ENCODE measurements at regions not wholly inside any gene's neighbourhood (a gene's known extent, or its start where the extent isn't known, plus 50 kb on each side); places are given as distances from the start of the nearest gene placed in this dataset.
"Not testable (repeated sequence)": the region's sequence is repeated elsewhere in the genome, so short reads cannot be mapped to it uniquely, and the experiment has no call there.

DNA sequence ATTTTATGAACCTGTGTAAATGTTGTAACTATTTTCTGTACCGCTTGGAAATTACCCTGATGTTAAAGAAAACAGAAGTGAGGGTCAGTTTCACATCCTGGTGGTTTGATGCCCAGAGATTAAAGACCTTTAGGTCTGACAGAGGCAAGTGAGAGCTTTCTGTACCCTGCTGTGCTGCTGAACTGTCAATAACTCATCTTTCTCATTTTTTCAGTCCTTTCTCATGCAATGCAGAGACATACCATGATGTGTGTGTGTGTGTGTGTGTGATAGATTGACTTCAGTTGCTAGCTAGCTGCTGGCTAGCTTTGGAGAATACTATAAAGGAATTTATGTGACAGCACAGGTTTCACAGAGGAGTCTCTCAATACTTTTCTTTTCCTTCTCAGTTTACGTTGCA, 2025.6 kb upstream of the LRRTM1 start:
- DNase-seq (ENCODE audit: low read depth in 3 of 3) = no peak

DNA sequence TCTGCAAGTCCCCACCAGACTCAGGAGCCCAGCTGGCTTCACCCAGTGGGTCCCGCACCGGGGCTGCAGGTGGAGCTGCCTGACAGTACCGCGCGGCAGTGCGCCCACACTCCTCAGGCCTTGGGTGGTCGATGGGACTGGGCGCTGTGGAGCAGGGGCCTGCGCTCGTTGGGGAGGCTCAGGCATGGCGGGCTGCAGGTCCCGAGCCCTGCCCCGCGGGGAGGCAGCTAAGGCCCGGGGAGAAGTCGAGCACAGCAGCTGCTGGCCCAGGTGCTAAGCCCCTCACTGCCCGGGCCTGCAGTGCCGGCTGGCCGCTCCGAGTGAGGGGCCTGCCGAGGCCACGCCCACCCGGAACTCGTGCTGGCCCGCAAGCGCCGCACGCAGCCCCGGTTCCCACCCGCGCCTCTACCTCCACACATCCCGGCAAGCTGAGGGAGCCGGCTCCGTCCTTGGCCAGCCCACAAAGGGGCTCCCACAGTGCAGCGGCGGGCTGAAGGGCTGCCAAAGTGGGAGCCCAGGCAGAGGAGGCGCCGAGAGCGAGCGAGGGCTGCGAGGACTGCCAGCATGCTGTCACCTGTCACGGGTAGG, 2021.7 kb upstream of the LRRTM1 start:
- DNase-seq (ENCODE audit: low read depth in 3 of 3) = not testable (repeated sequence)

DNA sequence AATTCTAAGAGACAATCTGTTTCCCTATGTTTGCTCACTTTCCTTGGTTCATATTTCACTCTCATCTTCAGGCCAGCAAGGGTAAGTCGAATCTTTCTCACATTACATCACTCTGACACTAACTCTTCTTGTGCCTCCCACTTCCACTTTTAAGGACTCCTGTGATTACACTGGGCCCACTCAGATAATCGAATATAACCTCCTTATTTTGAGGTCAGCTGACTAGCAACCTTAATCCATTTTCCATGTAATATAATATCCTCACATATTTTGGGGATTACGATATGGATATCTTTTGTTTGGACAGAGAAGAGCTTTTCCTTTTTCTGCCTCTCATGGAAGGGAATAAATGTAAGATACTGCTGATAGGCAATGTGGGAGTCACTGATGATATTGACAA, 2015.7 kb upstream of the LRRTM1 start:
- no peak for DNase-seq (ENCODE audit: low read depth in 3 of 3)

DNA sequence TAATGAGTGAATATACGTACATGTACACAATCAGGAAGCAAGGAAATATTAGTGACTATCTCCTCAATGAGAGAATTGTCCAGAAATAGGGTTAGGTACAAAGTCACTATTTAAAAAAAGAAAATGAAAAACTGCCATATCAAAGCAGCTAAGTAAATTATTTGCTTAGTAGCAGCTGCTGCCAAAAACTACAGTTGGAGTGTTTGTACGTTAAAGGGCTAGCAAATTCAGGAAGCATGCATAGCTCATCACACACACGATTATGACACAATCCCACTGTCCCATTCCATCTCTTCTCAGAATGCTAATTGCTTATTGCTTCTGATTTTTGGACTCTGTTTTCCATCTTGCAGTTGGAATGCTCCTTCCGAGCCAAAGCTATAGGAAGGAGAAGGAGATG, 2012.5 kb upstream of the LRRTM1 start:
- DNase-seq (ENCODE audit: low read depth in 3 of 3) = no peak

DNA sequence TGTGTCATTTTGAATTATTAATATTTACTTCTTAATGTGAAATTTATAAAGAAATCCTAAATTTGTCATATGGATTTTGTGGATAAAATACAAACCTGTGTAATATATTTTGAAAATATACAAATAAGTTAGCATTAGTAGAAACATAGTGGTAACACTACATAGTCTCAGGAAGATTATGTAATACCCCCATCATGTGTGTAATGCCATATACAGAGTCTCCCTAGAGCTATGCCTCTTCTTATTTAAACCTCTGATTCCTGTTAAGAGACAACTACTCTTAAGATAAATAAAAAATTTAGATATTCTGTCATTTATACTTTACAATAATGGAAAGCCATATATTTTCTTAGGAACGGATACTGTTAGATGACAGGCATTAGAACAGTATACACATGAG, 2012.0 kb upstream of the LRRTM1 start:
- DNase-seq (ENCODE audit: low read depth in 3 of 3) = no peak

DNA sequence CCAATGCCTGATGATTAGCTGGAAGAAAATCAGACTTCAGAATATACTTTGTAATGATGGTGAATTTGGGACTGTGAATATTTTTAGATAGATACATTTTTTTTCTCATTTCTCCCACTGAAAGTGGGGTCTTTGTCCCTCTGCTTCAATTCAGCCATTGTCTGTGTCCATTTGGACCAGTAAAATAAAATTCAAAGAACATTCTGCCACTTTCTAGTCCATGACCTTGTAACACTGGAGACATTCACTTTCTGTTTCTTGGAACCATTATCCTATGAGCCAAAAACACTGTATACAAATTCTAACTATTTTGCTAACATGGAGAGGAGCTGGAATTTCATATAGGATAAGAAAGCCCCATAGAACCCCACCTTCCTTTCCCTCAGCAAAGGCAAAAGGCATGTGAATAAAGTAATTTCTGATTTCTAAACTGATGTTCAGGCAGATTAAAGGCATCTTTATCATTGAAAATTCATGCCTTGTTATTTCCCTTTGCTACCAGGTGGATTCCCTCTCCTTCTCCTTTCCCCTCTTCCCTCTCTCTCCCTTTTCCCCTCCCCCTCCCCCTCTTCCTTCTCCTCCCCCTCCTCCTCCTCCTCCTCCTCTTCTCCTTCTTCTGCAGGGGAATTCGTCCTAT, 2010.4 kb upstream of the LRRTM1 start:
- no peak for DNase-seq (ENCODE audit: low read depth in 3 of 3)

DNA sequence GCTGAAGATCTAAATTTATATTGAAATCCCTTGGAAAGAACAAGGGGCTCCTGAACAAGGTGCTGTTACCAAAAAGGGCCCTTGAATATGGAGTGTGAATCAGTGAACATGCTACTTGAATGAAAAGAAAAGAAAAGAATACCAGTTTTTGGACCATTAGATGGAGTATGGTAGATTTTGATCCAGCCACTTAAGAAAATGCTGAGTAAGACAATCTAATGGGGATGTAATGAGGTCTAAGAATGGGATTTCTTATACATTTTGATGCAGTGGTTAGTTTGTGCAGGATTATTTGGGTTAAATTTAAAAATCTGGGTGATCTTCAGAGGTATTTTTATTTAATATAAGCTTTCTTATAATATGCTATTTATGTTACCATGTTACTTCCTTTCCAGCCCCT, 2003.0 kb upstream of the LRRTM1 start:
- DNase-seq (ENCODE audit: low read depth in 3 of 3) = no peak

DNA sequence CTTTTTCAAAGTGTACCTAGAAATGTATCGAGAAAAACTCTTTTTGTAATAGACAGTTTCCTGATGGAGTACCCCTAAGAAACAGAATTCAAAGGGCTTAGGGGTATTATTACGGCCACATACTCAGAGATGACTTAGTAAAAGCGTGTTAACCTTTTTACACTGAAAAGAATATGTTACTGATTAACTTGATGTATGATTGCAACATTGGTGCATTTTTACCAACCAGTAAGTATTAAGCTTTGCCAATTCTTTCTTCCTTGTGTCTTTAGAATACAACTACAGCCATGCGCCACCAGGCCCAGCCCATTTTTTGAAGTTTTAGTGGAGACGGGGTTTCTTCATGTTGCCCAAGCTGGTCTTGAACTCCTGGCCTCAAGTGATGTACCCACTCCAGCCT, 1997.0 kb upstream of the LRRTM1 start:
- no peak for DNase-seq (ENCODE audit: low read depth in 3 of 3)

DNA sequence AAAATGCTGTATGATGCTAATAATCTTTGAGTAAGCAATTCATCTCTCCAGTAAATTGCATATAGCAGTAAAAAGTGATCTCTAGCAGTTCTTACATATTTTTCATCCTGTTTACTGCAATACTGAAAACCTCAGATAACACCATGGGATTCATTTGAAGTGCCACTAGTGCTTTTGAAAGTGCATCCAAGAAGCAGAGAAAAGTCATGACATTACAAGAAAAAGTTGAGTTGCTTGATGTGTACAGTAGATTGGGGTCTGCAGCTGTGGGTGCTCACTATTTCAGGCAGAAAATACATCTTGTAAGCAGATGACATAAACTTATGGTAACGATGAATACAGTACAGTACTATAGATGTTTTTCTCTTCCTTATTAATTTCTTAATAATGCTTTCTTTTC, 1984.9 kb upstream of the LRRTM1 start:
- DNase-seq (ENCODE audit: low read depth in 3 of 3) = no peak

DNA sequence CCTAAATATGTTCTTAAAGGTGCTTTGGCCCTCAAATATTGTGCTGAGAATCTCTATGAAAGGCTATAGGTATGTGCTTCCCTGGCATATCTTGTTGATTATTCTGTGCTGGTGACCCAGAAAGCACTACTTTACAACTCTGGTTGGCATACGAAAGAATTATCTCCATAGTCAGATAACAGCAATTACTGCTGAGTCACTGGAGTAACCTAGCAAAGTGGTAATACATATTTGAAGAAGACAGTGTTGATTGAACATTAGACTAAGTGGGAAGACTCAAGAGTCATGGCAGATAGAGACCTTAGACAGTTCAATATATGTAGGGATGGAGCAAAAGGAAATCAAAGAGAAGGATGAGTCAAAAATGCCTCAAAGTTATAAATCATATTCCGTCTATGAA, 1978.5 kb upstream of the LRRTM1 start:
- no peak for DNase-seq (ENCODE audit: low read depth in 3 of 3)

DNA sequence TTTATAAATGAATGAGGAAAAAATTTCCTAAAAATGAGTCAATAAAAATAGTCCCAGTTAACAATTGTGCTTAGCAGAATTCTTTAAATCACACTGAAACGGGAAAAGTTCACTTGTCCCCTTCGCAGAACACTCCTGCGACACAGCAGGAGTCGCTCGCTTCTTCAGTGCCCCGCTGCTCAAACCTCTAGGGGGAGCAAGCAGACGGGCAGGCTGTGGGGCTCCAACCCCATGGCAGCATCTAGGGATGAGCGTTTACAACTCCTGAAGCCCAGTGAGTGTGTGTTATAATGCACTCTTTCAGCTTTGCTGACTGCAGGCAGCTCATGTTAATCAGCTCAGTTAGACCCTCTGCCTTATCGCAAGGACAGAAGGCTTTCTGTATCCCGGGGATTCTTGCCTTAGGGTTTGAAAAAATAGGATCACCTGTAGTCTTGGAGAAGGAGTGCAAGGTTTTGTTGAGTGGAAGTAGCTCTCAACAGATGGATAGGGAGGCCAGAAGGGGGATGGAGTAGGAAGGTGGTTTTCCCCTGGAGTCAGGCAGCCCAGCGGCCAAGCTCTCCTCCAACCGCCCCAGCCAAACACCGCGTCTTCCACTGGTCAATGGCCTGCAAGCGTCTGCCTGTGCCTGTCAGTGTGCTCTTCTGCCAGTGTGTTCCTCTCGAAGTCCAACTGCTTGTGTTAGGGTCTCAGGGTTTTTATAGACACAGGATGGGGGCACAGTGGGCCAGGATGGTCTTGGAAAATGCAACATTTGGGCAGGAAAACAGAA, 1977.7 kb upstream of the LRRTM1 start:
- no peak for DNase-seq (ENCODE audit: low read depth in 3 of 3)

DNA sequence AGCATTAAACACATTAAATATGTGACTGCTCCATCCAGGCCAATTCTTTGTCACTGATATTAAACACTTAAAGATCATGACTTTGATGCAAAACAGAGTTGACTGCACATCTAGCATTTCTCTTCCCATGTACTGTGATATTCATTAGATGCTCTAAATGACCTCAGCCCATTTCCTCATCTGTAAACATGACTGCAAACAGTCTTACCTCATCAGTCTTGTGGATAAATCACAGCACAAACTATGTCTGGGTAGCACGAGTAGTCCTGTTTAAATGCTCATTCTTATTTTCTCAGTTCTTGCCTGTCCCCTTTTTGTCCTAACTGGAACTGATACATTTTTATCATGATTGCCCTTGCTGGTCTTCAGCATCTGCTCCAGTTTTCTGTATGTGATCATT, 1974.8 kb upstream of the LRRTM1 start:
- no peak for DNase-seq (ENCODE audit: low read depth in 3 of 3)

DNA sequence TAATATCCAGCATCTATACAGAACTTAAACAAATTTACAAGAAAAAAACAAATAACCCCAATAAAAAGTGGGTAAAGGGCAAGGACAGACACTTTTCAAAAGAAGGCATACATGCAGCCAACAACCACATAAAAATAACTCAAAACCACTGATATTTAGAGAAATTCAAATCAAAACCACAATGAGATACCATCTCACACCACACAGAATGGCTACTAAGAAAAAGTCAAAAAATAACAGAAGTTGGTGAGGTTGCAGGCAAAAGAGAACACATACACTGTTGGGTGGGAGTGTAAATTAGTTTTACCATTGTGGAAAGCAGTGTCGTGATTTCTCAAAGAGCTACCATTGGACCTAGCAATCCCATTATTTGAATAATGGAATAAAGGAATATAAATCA, 1973.9 kb upstream of the LRRTM1 start:
- no peak for DNase-seq (ENCODE audit: low read depth in 3 of 3)

DNA sequence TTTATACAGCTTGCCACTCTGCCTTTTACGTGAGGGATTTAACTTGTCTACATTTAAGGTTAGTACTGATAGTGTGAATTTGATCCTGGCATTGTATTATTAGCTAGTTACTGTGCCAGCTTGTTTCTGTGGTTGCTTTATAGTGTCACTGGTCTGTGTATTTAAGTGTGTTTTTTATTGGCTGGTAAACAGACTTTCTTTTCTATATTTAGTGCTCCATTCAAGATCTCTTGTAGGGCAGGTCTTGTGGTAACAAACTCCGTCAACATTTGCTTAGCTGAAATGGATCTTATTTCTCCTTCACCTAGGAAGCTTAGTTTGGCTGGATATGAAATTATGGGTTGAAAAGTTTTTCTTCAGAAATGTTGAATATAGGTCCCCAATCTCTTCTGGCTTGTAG, 1971.0 kb upstream of the LRRTM1 start:
- no peak for DNase-seq (ENCODE audit: low read depth in 3 of 3)

DNA sequence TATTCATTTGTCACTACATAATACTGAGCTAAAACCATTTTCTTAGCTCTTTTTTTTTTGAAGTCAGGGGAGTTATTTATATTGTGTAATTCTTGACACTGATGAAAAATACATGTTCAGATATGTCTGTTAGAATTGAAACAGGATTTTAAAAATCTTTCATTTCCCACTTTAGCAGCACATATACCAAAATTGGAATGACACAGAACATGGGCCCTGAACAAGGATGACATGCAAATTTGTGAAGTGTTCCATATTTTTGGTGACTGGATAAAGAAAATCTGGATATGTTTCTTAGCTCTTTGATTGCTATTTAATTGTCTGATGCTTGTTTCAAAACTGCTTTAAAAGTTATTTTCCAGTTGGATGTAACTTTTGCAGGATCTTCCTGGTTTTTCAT, 1963.9 kb upstream of the LRRTM1 start:
- DNase-seq (ENCODE audit: low read depth in 3 of 3) = no peak

DNA sequence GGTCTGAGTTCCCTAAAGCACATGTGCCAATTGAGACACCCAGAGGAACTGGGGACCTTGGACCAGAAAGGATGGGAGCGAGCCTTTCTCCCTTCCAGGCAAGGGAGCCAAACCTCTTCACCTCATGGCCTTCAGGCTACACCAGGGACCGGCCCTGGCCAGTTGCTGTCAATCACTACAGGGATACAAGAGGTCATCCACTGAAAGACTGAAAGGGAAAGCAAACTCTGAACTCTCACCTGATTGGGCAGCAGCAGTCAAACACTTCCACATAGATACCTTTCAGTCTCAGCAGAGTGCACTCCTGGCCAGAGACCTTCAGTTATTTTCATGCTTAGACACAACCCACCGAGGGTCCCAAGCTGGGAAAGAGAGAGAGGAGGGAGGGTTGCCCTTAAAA, 1956.0 kb upstream of the LRRTM1 start:
- no peak for DNase-seq (ENCODE audit: low read depth in 3 of 3)

DNA sequence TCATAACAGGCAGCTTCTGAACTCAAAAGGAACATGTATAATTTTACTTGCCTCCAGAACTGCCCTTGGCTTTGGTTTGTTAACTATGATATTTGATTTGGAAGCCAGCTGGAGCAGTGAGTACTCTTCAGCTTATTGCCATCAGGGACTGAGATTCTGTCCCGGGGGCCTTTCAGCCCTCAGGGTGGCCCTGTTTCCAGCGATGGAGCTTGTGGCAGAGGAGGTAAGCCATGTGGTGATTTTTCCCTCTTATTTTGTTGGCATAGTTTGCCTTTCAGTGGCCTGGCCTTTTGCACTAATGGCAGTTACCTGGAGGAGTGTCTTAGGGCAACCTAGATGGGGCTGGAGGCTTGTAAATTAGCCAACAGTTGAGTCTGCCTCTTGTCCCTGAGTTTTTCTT, 1955.0 kb upstream of the LRRTM1 start:
- DNase-seq (ENCODE audit: low read depth in 3 of 3) = no peak

DNA sequence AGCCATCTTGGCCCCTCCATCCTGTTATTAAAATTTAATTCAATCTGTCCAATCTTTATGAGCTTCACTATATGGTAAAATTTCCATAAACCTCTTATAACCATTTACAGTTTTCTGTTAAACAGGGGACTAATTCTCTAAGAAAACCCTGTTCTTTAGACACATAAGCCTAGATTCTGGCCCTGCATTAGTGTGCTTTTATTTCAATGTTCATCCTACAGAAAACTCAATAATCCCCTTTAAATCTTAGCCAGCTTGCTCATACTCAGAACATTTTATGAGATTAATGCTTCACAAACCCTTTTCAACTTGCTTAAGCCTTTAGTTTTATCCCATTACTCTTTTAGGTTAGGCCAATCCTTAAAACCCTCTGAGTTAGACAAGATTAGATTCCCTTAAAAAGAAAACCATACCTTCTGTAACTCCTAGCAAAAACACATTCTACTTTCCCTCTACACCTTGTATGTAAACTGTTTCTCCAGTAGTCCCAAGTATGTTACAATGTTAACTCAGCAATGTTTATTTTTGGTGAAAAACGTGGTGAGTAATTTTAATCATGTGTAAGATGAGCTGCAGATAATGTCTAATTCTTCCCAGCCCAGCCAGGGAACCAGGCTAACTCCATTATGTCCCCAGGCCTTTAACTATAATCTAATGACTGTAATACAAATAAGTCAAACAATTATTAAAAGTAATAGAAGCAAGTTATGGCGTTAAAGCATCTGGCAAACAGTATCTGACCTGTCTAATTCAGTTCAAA, 1953.4 kb upstream of the LRRTM1 start:
- DNase-seq (ENCODE audit: low read depth in 3 of 3) = no peak

DNA sequence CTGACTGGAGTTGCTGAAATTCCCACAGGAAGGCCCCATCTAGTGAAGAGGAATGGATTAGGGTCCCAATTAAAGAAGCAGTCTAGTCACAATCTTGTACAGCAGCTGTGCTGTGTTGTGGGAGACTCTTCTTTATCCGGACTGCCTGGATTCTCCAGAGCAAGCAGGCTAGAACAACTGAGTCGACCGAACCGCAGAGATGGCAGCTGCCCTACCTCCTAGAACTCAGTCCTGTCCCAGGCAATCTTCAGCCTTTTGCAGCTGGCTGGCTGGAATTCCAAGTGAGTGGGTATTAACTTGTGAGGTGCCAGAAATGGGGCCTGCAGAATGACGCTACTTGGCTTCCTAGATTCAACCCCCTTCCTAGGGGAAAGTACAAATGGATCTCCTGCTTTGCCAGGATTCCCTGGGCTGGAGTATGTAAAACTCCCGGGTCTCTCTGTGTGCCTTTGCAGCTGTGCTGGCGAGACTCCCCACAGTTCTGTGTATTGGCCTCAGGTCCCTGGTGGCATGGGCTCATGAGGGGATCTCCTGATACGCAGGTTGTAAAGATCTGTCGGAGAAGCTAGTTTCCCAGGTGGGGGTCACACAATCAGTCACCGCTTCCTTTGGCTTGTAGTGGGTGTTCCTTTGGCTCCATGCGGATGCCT, 1952.6 kb upstream of the LRRTM1 start:
- DNase-seq (ENCODE audit: low read depth in 3 of 3) = no peak

DNA sequence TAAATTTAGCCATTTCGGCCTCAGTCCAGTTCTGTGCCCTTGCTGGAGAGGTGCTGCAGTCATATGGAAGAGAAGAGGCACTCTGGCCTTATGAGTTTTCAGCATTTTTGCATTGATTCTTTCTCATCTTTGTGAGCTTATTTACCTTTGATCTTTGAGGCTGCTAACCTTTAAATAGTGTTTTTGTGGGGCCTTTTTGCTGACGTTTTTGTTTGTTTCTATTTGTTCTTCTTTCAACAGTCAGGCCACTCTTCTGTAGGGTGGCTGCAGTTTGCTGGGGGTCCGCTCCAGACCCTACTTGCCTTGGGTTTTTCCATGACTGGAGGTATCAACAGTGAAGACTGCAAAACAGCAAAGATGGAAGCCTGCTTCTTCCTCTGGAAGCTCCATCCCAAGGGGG, 1951.7 kb upstream of the LRRTM1 start:
- DNase-seq (ENCODE audit: low read depth in 3 of 3) = no peak

DNA sequence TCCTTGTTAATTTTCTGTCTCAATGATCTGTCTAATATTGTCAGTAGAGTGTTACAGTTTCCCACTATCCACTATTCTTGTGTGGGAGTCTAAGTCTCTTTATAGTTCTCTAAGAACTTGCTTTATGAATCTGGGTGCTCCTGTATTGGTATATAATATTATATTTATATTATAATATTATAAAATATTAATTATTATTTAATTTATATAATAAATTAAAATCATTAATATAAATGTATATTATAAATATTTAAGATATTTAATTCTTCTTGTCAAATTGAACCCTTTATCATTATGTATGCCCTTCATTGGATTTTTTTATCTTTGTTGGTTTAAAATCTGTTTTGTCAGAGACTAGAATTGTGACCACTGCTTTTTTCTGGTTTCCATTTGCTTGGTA, 1950.2 kb upstream of the LRRTM1 start:
- no peak for DNase-seq (ENCODE audit: low read depth in 3 of 3)

DNA sequence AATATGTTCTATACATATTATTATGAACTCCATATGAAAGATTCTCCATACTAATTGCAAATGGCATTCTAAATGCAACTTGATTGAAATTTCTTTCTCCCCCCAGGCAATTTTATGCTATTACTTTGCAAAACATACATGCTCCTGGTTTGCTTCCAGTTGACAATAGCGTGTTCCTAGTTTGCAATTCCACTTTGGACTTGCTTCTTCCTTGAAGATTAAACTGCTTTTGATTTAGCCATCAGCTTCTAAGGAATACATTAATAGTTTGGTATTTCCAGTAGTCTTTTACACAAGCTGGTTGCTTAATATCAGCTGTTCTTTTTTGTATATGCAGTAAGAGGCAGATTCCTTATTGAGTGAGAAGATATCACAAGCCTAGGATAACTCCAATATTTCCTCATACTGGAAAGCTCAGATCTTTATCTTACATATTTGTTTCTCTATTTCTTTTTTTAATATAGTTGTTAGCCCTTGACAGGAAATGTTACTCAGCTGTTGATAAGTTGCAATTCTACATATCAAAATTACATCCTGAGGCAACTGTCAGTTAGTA, 1941.7 kb upstream of the LRRTM1 start:
- no peak for DNase-seq (ENCODE audit: low read depth in 3 of 3)

Data from stimulated activated CD4-positive, alpha-beta T cell treated with anti-CD3 and anti-CD28 coated beads, TNF-alpha, amount 100 ng/mL, for 4 hours (primary cell).